HG03139 (cell line): ENCODE measurements at regions not wholly inside any gene's neighbourhood (a gene's known extent, or its start where the extent isn't known, plus 50 kb on each side); places are given as distances from the start of the nearest gene placed in this dataset.
"Not testable (repeated sequence)": the region's sequence is repeated elsewhere in the genome, so short reads cannot be mapped to it uniquely, and the experiment has no call there.

Experiments used
- ATAC-seq: cut with Tn5 transposase; IDR thresholded peaks from one replicate; pipeline ENCODE4 v1.9.1; 2021; ENCODE audit not compliant: unreplicated experiment

- ATAC-seq = no peak
Observed at GRCh38 chr7:9488555-9488954, 1055.1 kb downstream of the NXPH1 start.

GRCh38 chr7:9498303-9498702 is 1064.9 kb downstream of the NXPH1 start:
- no peak for ATAC-seq

GRCh38 chr7:9502269-9502668 is 1068.9 kb downstream of the NXPH1 start:
- no peak for ATAC-seq

- ATAC-seq = no peak
Observed at GRCh38 chr7:9504678-9505077, 1071.3 kb downstream of the NXPH1 start.

- ATAC-seq = no peak
Observed at GRCh38 chr7:9505516-9505915, 1072.1 kb downstream of the NXPH1 start.

- ATAC-seq = no peak
Observed at GRCh38 chr7:9507290-9507689, 1073.9 kb downstream of the NXPH1 start.

- ATAC-seq = no peak
Observed at GRCh38 chr7:9516662-9517061, 1083.3 kb downstream of the NXPH1 start.

- ATAC-seq = no peak
Observed at GRCh38 chr7:9523579-9523978, 1090.2 kb downstream of the NXPH1 start.

GRCh38 chr7:9552431-9552830 is 1119.0 kb downstream of the NXPH1 start:
- not testable (repeated sequence) for ATAC-seq

GRCh38 chr7:9557853-9558252 is 1124.4 kb downstream of the NXPH1 start:
- no peak for ATAC-seq

- no peak for ATAC-seq
Observed at GRCh38 chr7:9575716-9576115, 1142.3 kb downstream of the NXPH1 start.

GRCh38 chr7:9582824-9583223 is 1149.4 kb downstream of the NXPH1 start:
- no peak for ATAC-seq

GRCh38 chr7:9598411-9598810 is 1165.0 kb downstream of the NXPH1 start:
- ATAC-seq = no peak

- ATAC-seq = no peak
Observed at GRCh38 chr7:9600974-9601373, 1167.6 kb downstream of the NXPH1 start.

GRCh38 chr7:9603291-9603690 is 1169.9 kb downstream of the NXPH1 start:
- ATAC-seq = no peak

- no peak for ATAC-seq
Observed at GRCh38 chr7:9608560-9608959, 1175.2 kb downstream of the NXPH1 start.

GRCh38 chr7:9620899-9621298 is 1187.5 kb downstream of the NXPH1 start:
- ATAC-seq = not testable (repeated sequence)

GRCh38 chr7:9621306-9621902 is 1188.0 kb downstream of the NXPH1 start:
- not testable (repeated sequence) for ATAC-seq

GRCh38 chr7:9621927-9622326 is 1188.5 kb downstream of the NXPH1 start:
- no peak for ATAC-seq

- no peak for ATAC-seq
Observed at GRCh38 chr7:9625953-9626352, 1192.5 kb downstream of the NXPH1 start.

- no peak for ATAC-seq
Observed at GRCh38 chr7:9645756-9646155, 1212.3 kb downstream of the NXPH1 start.

GRCh38 chr7:9657257-9657656 is 1223.8 kb downstream of the NXPH1 start:
- no peak for ATAC-seq
